Endothelial cell of umbilical vein (primary cell): ENCODE measurements at regions not wholly inside any gene's neighbourhood (a gene's known extent, or its start where the extent isn't known, plus 50 kb on each side); places are given as distances from the start of the nearest gene placed in this dataset.
A peak's percentile ranks its signal among the peaks of the same experiment; 100 is the strongest.

ENCODE experiments used
- BruUV-seq: library from RNA; stranded (reverse); fragments of 400-500 nt; replicated peaks from 2 replicates; lab custom pipeline; 2021; lab: Mats Ljungman, UMichigan
- CTCF ChIA-PET: fragments of 300-600, 350-600 bp; sonication (Branson Sonifier 250); formaldehyde crosslinking; loops from one replicate; lab custom pipeline; 2021; ENCODE audit warnings: antibody characterized with exemption, inconsistent platforms; lab: Charles Lee
- POLR2A ChIA-PET: fragments of 300-600, 350-600 bp; sonication (Branson Sonifier 250); formaldehyde crosslinking; loops from one replicate; lab custom pipeline; 2021; ENCODE audit warnings: antibody characterized with exemption, inconsistent platforms; lab: Charles Lee
- DNase-seq: peaks from one replicate; pipeline ENCODE4 v3.0.0-alpha.2; 2011; ENCODE audit warnings: low read depth, low spot score
- FAIRE-seq: peaks from 2 replicates; lab custom pipeline; 2011; peaks lifted over from hg19 to GRCh38; lab: Jason Lieb, UNC
- H2AFZ ChIP-seq: 2 replicates; pipeline ENCODE4 v1.6.0; 2012; ENCODE audit warnings: low read depth, low read length, control low read depth, inconsistent platforms
- H3K27ac ChIP-seq: 2 replicates; pipeline ENCODE4 v1.5.1; 2011; ENCODE audit warnings: low read depth, mild to moderate bottlenecking, control low read depth, low read length, moderate library complexity; ENCODE audit not compliant: insufficient read depth
- H3K27me3 ChIP-seq, 2 experiments: 2 replicates each; pipeline versions ENCODE4 v1.6.0 to v1.6.1; 2011; ENCODE audit warnings: low read length in 2 of 2, mixed read lengths in 1 of 2; ENCODE audit not compliant: control insufficient read depth in 2 of 2, insufficient read depth in 2 of 2
- H3K36me3 ChIP-seq, 2 experiments: 2 replicates in 1 of 2; 3 replicates in 1 of 2; pipeline ENCODE4 v1.5.1; 2011; ENCODE audit warnings: low read length in 2 of 2, mild to moderate bottlenecking in 1 of 2, moderate library complexity in 1 of 2; ENCODE audit not compliant: control insufficient read depth in 2 of 2, insufficient read depth in 2 of 2; ENCODE audit errors: extremely low read depth in 1 of 2
- H3K4me1 ChIP-seq: 3 replicates; pipeline ENCODE4 v1.5.1; 2011; ENCODE audit warnings: mild to moderate bottlenecking, low read length; ENCODE audit not compliant: control insufficient read depth, insufficient read depth; ENCODE audit errors: extremely low read depth
- H3K4me2 ChIP-seq: 2 replicates; pipeline ENCODE4 v1.6.1; 2011; ENCODE audit warnings: low read length, control low read depth, mixed read lengths; ENCODE audit not compliant: insufficient read depth
- H3K4me3 ChIP-seq, 3 experiments: fragments of 200-600 bp in 1 of 3; sonication (generic), shearing (Covaris generic) in 1 of 3; replicated peaks in 1 of 3; 2 replicates each; pipeline ENCODE4 v1.5.1; 2011 to 2016; ENCODE audit warnings: control low read depth in 3 of 3, low read length in 3 of 3, mild to moderate bottlenecking in 2 of 3, inconsistent platforms in 1 of 3, low read depth in 1 of 3, moderate library complexity in 1 of 3; ENCODE audit not compliant: insufficient read depth in 1 of 3
- H3K79me2 ChIP-seq: 2 replicates; pipeline ENCODE4 v1.6.0; 2012; ENCODE audit warnings: low read length, inconsistent platforms; ENCODE audit not compliant: control insufficient read depth, insufficient read depth
- H3K9ac ChIP-seq: replicated peaks from 2 replicates; pipeline ENCODE3; 2011; ENCODE audit warnings: low read length, control low read depth; ENCODE audit not compliant: insufficient read depth; ENCODE audit errors: extremely low read depth
- H3K9me1 ChIP-seq: replicated peaks from 3 replicates; pipeline ENCODE4 v1.6.0; 2011; ENCODE audit warnings: mild to moderate bottlenecking, low read length; ENCODE audit not compliant: control insufficient read depth, insufficient read depth; ENCODE audit errors: extremely low read depth
- H3K9me3 ChIP-seq: replicated peaks from 2 replicates; pipeline ENCODE4 v1.5.1; 2012; ENCODE audit warnings: low read length, inconsistent platforms; ENCODE audit not compliant: control insufficient read depth, insufficient read depth
- H4K20me1 ChIP-seq: replicated peaks from 2 replicates; pipeline ENCODE3; 2011; ENCODE audit warnings: mild to moderate bottlenecking, low read length; ENCODE audit not compliant: control insufficient read depth, insufficient read depth; ENCODE audit errors: extremely low read depth
- EZH2 ChIP-seq: IDR thresholded peaks from 2 replicates; pipeline ENCODE4 v1.6.1; 2012; ENCODE audit warnings: borderline replicate concordance, low read depth, mild to moderate bottlenecking, moderate library complexity, low read length, inconsistent platforms; ENCODE audit not compliant: severe bottlenecking
- FOS ChIP-seq: IDR thresholded peaks from 2 replicates; pipeline ENCODE4 v1.6.1; 2011; ENCODE audit warnings: mild to moderate bottlenecking, low read length, moderate library complexity, borderline replicate concordance; ENCODE audit not compliant: insufficient read depth
- GATA2 ChIP-seq: IDR thresholded peaks from 2 replicates; pipeline ENCODE4 v1.7.0; 2011; ENCODE audit warnings: low read depth, mild to moderate bottlenecking, moderate library complexity, mixed read lengths, low read length; ENCODE audit not compliant: insufficient read length, insufficient read depth
- JUN ChIP-seq: IDR thresholded peaks from 2 replicates; pipeline ENCODE4 v1.6.1; 2011; ENCODE audit warnings: borderline replicate concordance, low read depth; ENCODE audit not compliant: insufficient read length, insufficient read depth
- MAX ChIP-seq: IDR thresholded peaks from 2 replicates; pipeline ENCODE4 v1.6.1; 2011; ENCODE audit not compliant: insufficient read depth, insufficient read length
- MYC ChIP-seq: IDR thresholded peaks from one replicate; pipeline ENCODE4 v1.6.1; 2011; ENCODE audit warnings: mild to moderate bottlenecking, low read depth, low read length
- POLR2A ChIP-seq: IDR thresholded peaks from 2 replicates; pipeline ENCODE4 v1.6.1; 2012; ENCODE audit warnings: low read depth, mild to moderate bottlenecking, control low read depth, low read length
- POLR2AphosphoS5 ChIP-seq: IDR thresholded peaks from 2 replicates; pipeline ENCODE4 v1.6.1; 2012; ENCODE audit warnings: low read depth, mild to moderate bottlenecking, control low read depth, low read length, moderate library complexity; ENCODE audit not compliant: insufficient read depth
- dilution Hi-C: fragments of 300-500 bp; cut with MboI; formaldehyde crosslinking; loops from one replicate; pipeline ENCODE4 v1.15.0; 2019; ENCODE audit warnings: low sequenced_read_pairs; ENCODE audit not compliant: extremely low pct_ligation_motif_present
- intact Hi-C: fragments of 100-400 bp; cut with micrococcal nuclease; formaldehyde crosslinking; loops from one replicate; pipeline ENCODE4 v1.10.0; 2022
- TF ChIP-seq, protein P1 (sequence below), 2 donors: IDR thresholded peaks; 1 replicate in 1 of 2; 2 replicates in 1 of 2; pipeline ENCODE4 v1.5.1; 2011; ENCODE audit warnings: low read length in 2 of 2, mild to moderate bottlenecking in 2 of 2, moderate library complexity in 2 of 2, control low read depth in 1 of 2, inconsistent platforms in 1 of 2, low read depth in 1 of 2; ENCODE audit not compliant: insufficient read depth in 1 of 2; ENCODE audit errors: extremely low read depth in 1 of 2

DNA sequence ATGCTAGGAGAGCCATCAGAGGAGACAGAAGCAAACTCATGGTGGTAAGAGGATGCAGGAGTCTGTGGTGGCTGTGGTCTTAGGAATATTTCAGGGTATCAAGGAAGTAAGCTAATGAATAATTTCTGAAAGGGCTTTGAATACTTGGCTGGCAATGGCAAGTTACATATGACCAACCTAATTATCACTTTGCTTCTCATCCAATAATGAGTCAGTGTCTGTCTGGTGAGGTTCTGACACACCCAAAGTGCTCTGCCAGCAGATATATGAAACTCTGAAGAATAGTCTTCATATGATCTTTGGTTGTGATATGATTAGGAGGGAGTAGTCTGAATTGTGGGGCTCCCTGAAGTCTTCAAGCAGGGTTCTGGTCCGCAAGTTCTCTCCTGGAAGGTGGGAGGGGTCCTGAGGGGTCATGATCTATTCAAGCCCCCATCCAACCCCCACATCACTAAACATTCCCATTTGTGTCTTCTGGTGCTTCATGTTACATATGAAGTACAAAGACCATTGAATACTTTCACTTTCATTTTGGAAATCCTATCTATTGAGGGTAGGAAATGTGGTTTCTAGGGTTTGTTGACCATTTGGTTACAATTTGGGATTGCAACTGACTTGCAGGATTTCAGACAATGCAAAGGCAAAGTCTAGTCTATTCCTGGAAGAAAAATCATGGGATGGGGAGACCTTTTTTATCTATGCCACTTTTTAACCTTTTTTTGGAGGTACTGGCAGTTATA, 199.9 kb upstream of the CDKN2B start:
- no peaks in the 10 kb centered on the region for H3K9me1 ChIP-seq
- intact Hi-C loops (no loop called here), dilution Hi-C loops (no loop called here)
- no peaks in the 10 kb centered on the region for H3K79me2 ChIP-seq
- no TSS peak for BruUV-seq
- H3K4me2 ChIP-seq: no peak overlapping the region
- H3K4me1 ChIP-seq: peaks cover 26% of the 10 kb centered on the region
- ChIA-PET POLR2A (no interaction called here), CTCF (no interaction called here)
- H3K4me3 ChIP-seq: no peak overlapping the region
- no peaks in the 10 kb centered on the region for H3K27me3 ChIP-seq
- no peak overlapping the region for H3K27ac ChIP-seq
- no peak for FAIRE-seq
- no peaks in the 10 kb centered on the region for H3K36me3 ChIP-seq
- no peak overlapping the region for H3K9ac ChIP-seq
- TF ChIP-seq MAX (no peak), FOS (no peak), GATA2 (no peak), JUN (no peak), POLR2A (no peak), MYC (no peak), EZH2 (no peak), POLR2AphosphoS5 (no peak)
- TF ChIP-seq, protein P1, sequence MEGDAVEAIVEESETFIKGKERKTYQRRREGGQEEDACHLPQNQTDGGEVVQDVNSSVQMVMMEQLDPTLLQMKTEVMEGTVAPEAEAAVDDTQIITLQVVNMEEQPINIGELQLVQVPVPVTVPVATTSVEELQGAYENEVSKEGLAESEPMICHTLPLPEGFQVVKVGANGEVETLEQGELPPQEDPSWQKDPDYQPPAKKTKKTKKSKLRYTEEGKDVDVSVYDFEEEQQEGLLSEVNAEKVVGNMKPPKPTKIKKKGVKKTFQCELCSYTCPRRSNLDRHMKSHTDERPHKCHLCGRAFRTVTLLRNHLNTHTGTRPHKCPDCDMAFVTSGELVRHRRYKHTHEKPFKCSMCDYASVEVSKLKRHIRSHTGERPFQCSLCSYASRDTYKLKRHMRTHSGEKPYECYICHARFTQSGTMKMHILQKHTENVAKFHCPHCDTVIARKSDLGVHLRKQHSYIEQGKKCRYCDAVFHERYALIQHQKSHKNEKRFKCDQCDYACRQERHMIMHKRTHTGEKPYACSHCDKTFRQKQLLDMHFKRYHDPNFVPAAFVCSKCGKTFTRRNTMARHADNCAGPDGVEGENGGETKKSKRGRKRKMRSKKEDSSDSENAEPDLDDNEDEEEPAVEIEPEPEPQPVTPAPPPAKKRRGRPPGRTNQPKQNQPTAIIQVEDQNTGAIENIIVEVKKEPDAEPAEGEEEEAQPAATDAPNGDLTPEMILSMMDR (IDR thresholded peaks at IDR 0.05; ENCODE audit: extremely low read depth in 1 of 2, insufficient read depth in 1 of 2, low read depth in 1 of 2, low read length in 2 of 2): no peak
- peak overlapping the region; percentile 57 for H2AFZ ChIP-seq
- no peaks in the 10 kb centered on the region for H4K20me1 ChIP-seq
- H3K9me3 ChIP-seq: no peaks in the 10 kb centered on the region
- no peak for DNase-seq
